ENCODE measurements at regions not wholly inside any gene's neighbourhood (a gene's known extent, or its start where the extent isn't known, plus 50 kb on each side); places are given as distances from the start of the nearest gene placed in this dataset.

DNA sequence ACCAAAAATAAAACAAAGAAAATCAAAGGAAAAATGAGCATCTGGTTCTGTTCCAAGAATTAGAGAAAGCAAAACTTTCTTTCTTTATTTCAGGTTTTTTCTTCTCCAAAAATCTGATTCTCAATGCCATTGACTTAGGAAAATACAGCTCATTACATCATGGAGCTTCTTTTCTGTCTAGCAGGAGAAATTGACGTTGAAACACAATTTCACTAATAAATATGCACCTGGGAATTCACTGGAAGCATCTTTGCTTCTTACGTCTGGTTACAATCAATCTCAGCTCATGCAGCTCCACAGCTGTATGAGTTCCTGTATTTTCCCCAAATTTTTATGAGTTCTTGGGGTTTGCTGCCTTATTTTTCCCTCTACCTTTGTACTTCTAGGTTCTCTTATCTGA is 1568.6 kb upstream of the GOT2 start:
- Mint-ChIP-seq H3K27me3 (no peaks in the 10 kb centered on the region), H3K4me3 (no peak overlapping the region)

DNA sequence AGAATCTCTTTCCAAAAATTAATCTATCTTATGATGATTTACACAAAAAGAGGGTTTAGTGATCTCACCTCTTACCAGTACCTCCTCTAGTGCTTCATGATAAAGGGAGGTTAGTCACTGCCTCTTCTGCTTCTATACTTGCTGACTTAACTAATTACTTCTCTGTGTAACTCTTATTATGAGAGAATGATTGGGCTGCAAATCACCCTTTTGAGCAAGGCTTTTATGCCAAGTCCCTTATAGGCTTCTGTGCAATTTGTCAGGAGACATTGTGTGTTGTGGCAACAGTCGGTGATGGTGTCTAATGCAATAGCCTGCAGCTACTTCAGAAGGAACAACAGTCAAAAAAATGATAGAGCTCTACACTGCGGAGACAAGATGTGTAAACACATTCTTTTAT is 1568.1 kb upstream of the GOT2 start:
- H3K4me3 Mint-ChIP-seq = no peak overlapping the region
- no peaks in the 10 kb centered on the region for H3K36me3 Mint-ChIP-seq (ENCODE audit: low read depth)
- no peaks in the 10 kb centered on the region for H3K4me1 Mint-ChIP-seq (ENCODE audit: low read depth)
- peaks cover 16% of the 10 kb centered on the region for H3K9me3 Mint-ChIP-seq
- no peak overlapping the region for H3K27ac Mint-ChIP-seq
- H3K27me3 Mint-ChIP-seq = no peaks in the 10 kb centered on the region

More for the DNA sequence above, 1568.6 kb upstream of the GOT2 start:
- Mint-ChIP-seq H3K27ac (no peak overlapping the region), H3K9me3 (peaks cover 12% of the 10 kb centered on the region), H3K36me3 (ENCODE audit: low read depth) (no peaks in the 10 kb centered on the region), H3K4me1 (ENCODE audit: low read depth) (no peaks in the 10 kb centered on the region)

DNA sequence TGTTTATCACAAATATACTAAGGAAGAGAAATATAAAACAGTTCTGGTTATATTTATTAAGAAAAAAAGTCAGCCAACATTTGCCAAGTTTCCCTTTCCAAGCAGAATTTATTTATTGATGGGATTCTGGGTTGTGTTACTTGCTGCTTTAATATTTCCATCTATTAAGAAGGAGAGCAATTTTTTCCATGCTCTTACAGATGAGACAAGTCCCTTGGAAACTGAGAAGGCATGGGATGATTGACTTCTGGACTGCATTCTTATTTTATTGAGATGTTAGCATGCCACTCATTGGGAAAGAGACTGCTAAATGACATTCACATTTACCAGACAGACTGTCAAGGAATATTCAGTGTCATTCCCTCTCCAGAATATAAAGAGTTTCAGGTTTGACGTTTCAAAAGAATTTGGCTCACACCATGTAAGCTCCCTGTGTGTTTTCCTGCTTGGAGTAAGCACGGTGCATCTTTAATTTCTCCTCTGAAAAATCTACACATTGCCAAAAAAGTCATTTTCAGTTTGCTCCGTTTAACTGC is 1565.2 kb upstream of the GOT2 start:
- H3K27ac Mint-ChIP-seq = no peak overlapping the region
- H3K36me3 Mint-ChIP-seq (ENCODE audit: low read depth) = no peaks in the 10 kb centered on the region
- H3K27me3 Mint-ChIP-seq = no peaks in the 10 kb centered on the region
- H3K4me3 Mint-ChIP-seq = no peak overlapping the region
- no peaks in the 10 kb centered on the region for H3K4me1 Mint-ChIP-seq (ENCODE audit: low read depth)
- peaks cover 13% of the 10 kb centered on the region for H3K9me3 Mint-ChIP-seq

DNA sequence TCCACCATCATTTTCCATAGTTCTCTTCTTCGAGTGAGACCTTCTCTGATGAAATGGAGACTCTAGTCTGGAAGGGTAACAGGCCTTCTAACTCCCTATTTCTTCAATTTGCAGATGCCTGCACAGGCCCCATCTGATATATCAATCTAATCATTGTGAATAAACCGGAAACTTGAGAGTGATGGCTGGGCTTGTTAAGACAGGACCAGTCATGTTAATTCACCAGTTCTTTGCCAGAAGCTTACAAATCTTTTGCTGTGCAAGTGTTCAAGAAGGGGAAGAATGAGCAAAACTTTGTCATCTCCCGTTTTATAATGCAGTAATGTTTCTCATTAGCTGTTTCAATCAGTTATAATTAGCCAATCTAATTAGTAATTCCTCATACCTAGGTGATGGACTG is 1561.3 kb upstream of the GOT2 start:
- Mint-ChIP-seq H3K4me1 (ENCODE audit: low read depth) (no peaks in the 10 kb centered on the region), H3K27ac (no peak overlapping the region), H3K27me3 (no peaks in the 10 kb centered on the region), H3K36me3 (ENCODE audit: low read depth) (no peaks in the 10 kb centered on the region), H3K4me3 (no peak overlapping the region), H3K9me3 (peaks cover 9% of the 10 kb centered on the region)

DNA sequence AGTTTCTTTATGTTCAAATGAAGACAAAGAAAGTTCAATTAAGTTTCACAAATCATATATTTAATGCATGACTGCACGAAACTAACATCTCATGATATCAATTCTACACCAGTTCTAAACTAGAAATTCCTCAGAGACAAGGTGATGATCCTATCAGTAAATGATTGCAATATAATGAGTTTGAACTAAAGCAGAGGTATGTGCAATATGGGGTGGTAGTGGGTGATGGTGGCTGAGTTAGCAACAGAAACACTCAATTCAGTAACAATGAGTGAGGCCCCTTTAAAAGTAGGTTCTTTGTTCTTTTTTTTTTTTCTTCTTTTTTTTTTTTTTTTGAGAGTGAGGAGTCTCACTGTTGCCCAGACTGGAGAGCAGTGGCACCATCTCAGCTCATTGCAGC is 1551.7 kb upstream of the GOT2 start:
- no peaks in the 10 kb centered on the region for H3K9me3 Mint-ChIP-seq
- no peak overlapping the region for H3K27ac Mint-ChIP-seq
- no peaks in the 10 kb centered on the region for H3K36me3 Mint-ChIP-seq (ENCODE audit: low read depth)
- H3K4me1 Mint-ChIP-seq (ENCODE audit: low read depth) = no peaks in the 10 kb centered on the region
- no peaks in the 10 kb centered on the region for H3K27me3 Mint-ChIP-seq
- H3K4me3 Mint-ChIP-seq = no peak overlapping the region

DNA sequence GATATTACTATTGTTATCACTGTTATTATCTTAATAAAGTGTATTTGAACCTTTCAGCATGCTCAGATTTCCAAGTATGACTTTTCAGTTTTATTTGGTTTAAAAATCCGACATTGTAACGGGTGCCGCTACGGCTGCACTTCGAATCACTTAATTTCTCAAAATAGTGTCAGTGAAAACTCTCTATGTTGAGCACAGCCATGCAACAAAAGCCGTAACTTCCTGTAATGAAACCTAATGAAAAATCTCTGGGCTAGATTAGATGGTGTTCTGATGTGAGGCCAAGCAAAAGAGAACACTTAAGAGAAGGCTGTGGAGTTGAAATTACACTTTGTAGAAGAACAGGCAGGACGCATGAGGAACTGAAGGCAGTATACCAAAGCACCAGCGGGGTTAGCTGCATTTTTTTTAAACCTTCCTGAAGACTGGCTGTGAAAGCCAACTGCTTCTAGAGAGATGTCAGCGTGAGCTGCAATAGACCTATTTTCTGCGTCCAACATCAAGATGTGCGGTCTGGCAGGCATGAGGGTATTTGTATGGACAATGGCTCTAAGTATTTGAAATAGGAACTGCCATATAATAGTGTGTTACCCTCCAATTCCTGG is 1545.0 kb upstream of the GOT2 start:
- Mint-ChIP-seq H3K4me3 (no peak overlapping the region), H3K9me3 (no peaks in the 10 kb centered on the region), H3K27ac (no peak overlapping the region), H3K27me3 (no peaks in the 10 kb centered on the region), H3K4me1 (ENCODE audit: low read depth) (no peaks in the 10 kb centered on the region), H3K36me3 (ENCODE audit: low read depth) (no peaks in the 10 kb centered on the region)

DNA sequence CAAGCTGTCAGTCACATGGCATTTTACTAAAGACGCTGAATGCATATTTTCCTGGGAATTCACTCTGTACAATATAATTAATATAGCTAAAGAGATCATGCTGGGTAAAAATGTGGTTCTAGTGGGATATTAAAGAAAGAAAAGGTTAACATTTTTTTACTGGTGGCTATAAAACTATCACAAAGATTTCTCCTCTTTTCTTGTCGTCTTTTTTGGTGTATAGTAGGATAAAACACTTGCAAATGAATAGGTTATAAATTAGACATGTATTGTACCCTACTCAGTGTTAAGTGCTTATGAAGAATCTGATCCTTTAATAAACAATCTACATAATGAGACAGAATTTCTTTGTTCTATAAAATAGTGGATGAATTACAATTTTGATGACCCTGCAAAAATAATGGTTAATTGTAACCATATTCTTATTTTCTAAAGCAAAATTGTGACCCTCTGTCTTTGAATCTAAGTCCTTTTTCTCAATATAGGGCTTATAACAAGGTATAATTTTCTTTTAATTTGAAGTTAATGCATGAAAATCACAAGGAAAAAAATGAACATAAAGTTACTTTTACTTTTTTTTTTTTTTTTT is 1540.4 kb upstream of the GOT2 start:
- H3K27me3 Mint-ChIP-seq = no peaks in the 10 kb centered on the region
- H3K27ac Mint-ChIP-seq = no peak overlapping the region
- H3K9me3 Mint-ChIP-seq = peaks cover 10% of the 10 kb centered on the region
- H3K36me3 Mint-ChIP-seq (ENCODE audit: low read depth) = no peaks in the 10 kb centered on the region
- H3K4me3 Mint-ChIP-seq = no peak overlapping the region
- H3K4me1 Mint-ChIP-seq (ENCODE audit: low read depth) = no peaks in the 10 kb centered on the region

DNA sequence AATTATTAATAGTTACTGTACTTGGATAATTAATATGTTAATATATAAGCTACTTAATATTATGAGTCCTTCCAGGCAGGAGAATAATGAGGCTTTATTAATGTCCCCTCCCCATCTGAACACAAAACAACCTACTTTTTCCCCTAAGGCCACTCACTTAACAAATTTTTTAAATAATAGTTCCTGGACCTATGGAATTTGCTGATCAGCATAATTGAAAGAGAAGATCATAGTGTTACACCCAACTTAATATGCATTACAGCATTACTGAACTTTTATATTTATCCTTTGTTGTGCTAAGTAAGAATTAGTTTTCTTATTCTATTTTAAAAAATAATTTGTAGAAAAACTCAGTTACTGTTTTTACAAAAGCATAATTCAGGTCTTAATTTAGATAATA is 1537.7 kb upstream of the GOT2 start:
- peaks cover 14% of the 10 kb centered on the region for H3K9me3 Mint-ChIP-seq
- H3K27me3 Mint-ChIP-seq = no peaks in the 10 kb centered on the region
- H3K36me3 Mint-ChIP-seq (ENCODE audit: low read depth) = no peaks in the 10 kb centered on the region
- H3K27ac Mint-ChIP-seq = no peak overlapping the region
- no peak overlapping the region for H3K4me3 Mint-ChIP-seq
- H3K4me1 Mint-ChIP-seq (ENCODE audit: low read depth) = no peaks in the 10 kb centered on the region

DNA sequence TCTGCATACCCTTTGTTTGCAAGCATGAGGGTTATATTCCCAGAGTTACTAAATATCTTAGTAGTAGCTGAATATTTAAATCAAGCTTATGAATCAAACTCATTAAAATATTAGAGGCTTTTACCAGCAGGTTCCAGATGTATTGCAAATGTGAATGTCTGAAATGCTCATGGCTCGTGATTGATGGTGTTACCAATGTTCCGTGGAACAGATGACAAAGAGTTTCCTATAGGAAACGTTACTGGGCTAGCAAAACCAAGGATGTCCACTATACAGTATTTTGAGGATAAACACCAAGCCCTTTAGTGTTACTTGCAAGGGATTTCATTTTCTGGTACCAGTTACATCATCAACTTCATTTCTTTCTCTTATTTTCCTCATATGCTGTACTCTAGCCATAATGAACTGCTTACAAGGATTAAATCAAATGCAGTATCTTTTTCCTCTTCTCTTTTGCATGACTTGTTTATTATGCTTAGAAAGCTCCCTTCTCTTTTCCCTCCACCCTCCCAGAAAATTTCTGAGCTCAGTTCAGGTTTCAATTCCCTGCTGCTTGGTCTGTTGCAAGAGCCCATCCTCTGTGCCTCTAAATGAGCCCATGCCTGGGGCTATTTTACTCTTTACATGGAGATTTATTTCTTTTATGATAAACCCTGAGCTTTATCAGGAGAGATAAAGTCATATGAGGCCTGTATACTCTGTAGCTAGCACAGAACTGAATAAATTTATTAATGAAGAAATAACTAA is 1537.1 kb upstream of the GOT2 start:
- H3K27ac Mint-ChIP-seq = no peak overlapping the region
- H3K27me3 Mint-ChIP-seq = no peaks in the 10 kb centered on the region
- peaks cover 15% of the 10 kb centered on the region for H3K9me3 Mint-ChIP-seq
- no peaks in the 10 kb centered on the region for H3K36me3 Mint-ChIP-seq (ENCODE audit: low read depth)
- H3K4me1 Mint-ChIP-seq (ENCODE audit: low read depth) = no peaks in the 10 kb centered on the region
- H3K4me3 Mint-ChIP-seq = no peak overlapping the region

DNA sequence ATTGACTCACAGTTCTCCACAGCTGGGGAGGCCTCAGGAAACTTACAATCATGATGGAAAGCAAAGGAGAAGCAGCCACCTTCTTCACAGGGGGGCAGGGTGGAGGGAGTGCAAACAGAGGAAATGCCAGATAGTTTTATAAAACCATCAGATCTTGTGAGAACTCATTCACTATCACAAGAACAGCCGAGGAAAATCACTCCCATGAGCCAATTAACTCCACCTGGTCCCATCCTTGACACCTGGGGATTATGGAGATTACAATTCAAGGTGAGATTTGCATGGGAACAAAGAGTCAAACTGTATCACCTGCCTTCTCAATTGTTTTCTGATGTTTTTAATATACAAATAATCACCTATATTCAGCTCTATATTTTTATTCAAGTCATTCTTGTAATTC is 1527.3 kb upstream of the GOT2 start:
- Mint-ChIP-seq H3K36me3 (ENCODE audit: low read depth) (no peaks in the 10 kb centered on the region), H3K9me3 (peaks cover 30% of the 10 kb centered on the region), H3K27me3 (no peaks in the 10 kb centered on the region), H3K4me3 (no peak overlapping the region), H3K27ac (no peak overlapping the region), H3K4me1 (ENCODE audit: low read depth) (no peaks in the 10 kb centered on the region)

DNA sequence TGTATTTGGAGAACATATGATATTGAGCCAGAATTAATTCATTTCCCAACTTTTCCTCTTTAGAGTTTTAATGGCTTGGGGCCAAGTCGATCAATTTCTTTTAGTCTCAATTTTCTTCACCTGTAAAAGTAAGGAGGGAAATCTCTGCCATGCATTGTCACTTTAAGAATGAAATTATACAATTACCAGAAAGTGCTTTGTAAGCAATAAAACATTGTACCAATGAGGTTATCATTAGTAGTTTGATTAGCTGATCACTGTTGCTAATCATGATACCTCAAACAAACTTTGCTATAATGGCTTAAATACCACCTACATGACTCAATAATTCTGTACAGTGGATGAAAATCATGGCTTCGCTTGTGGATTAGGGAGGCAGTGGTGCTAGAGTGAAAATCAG is 1525.8 kb upstream of the GOT2 start:
- Mint-ChIP-seq H3K9me3 (peaks cover 27% of the 10 kb centered on the region), H3K4me3 (no peak overlapping the region), H3K36me3 (ENCODE audit: low read depth) (no peaks in the 10 kb centered on the region), H3K27ac (no peak overlapping the region), H3K27me3 (no peaks in the 10 kb centered on the region), H3K4me1 (ENCODE audit: low read depth) (no peaks in the 10 kb centered on the region)

DNA sequence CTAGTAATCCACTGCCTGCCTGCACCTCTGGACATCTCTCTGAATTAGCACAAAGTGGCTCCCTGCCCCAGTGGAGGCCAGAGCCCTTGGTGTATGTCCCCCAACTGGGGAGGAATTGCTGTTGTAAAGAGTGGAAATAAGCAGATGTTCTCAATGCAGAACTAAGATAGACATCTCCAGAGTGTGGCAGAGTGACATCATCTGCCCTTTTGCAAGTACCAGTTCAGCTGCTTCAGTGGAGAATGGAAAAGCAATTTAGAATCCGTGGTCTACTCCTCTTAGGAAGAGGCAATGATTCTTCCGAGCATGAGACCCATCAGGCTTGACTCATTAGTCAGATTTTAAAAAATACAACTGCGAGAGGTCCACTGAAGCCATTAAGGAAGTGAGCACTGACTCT is 1512.0 kb upstream of the GOT2 start:
- Mint-ChIP-seq H3K27me3 (no peaks in the 10 kb centered on the region), H3K4me1 (ENCODE audit: low read depth) (no peaks in the 10 kb centered on the region), H3K4me3 (no peak overlapping the region), H3K9me3 (peaks cover 13% of the 10 kb centered on the region), H3K27ac (no peak overlapping the region), H3K36me3 (ENCODE audit: low read depth) (no peaks in the 10 kb centered on the region)

DNA sequence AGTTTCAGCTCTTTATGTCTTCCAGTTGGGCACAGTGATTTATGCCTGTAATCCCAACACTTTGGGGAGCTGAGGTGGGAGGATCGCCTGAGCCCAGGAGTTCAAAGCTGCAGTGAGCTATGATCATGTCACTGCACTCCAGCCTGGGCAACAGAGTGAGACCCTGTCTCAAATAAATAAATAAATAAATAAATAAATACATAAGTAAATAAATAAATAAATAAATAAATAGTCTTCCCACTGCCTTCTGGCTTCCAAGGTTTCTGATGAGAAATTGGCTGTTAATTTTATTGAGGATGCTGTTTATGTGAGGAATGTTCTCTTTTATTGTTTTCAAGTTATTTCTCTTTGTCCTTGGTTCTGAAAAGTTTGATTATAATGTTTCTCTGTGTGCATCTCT is 1507.6 kb upstream of the GOT2 start:
- Mint-ChIP-seq H3K4me1 (ENCODE audit: low read depth) (no peaks in the 10 kb centered on the region), H3K27me3 (no peaks in the 10 kb centered on the region), H3K27ac (no peak overlapping the region), H3K4me3 (no peak overlapping the region), H3K36me3 (ENCODE audit: low read depth) (no peaks in the 10 kb centered on the region), H3K9me3 (peaks cover 13% of the 10 kb centered on the region)

DNA sequence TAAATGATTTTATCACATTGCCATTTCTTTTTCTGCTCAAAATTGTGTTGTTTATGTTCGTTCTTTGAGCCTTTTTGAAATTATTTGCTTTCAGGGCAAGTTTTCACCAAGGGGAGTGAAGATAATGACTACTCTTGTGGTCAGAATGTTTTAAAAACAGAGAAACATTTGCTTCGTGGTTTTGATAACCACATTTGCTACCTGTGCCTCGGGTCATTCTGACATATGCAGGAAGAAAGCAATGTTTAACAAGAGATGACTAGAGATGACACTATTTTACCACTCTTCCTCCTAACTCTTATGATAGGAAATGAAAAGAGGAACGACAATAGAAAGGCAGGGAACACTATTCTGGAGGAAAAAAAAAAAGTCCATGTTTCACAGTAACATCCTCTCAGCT is 1496.5 kb upstream of the GOT2 start:
- Mint-ChIP-seq H3K27ac (no peak overlapping the region), H3K4me3 (no peak overlapping the region), H3K9me3 (peaks cover 35% of the 10 kb centered on the region), H3K36me3 (ENCODE audit: low read depth) (no peaks in the 10 kb centered on the region), H3K27me3 (no peaks in the 10 kb centered on the region), H3K4me1 (ENCODE audit: low read depth) (no peaks in the 10 kb centered on the region)

DNA sequence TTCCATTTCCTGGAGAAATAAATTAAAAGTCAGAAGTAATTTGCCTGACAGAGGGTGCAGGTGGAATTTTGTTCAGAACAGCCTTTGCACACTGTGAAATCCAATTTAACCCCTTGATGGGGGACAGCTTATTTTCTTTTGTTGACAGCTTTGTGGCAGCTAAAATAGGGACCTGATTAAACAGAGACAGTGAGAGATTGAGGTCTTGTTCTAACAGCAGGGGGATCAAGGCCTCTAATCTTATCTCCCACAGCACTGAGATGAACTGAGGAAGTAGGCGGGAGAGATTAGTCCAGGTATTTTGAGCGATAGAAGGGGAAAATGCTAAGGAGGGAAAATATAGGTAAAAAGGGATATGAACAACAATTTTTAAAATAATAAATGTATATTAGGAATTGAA is 1491.4 kb upstream of the GOT2 start:
- Mint-ChIP-seq H3K9me3 (peaks cover 15% of the 10 kb centered on the region), H3K27ac (no peak overlapping the region), H3K4me1 (ENCODE audit: low read depth) (no peaks in the 10 kb centered on the region), H3K4me3 (no peak overlapping the region), H3K27me3 (no peaks in the 10 kb centered on the region), H3K36me3 (ENCODE audit: low read depth) (no peaks in the 10 kb centered on the region)
